ENCODE measurements at regions not wholly inside any gene's neighbourhood (a gene's known extent, or its start where the extent isn't known, plus 50 kb on each side); places are given as distances from the start of the nearest gene placed in this dataset.

GRCh38 chr10:105352281-105352680 lies 711.2 kb downstream of the SORCS3 start:
- BruUV-seq (replicated peaks): no TSS peak
- no peak for DNase-seq
- H3K4me1 ChIP-seq (ENCODE audit: control insufficient read depth, insufficient read depth, low read length): no peaks in the 10 kb centered on the region
- no peak overlapping the region for H3K14ac ChIP-seq (replicated peaks; ENCODE audit: low read depth, low read length)
- H4K91ac ChIP-seq (ENCODE audit: insufficient read depth, low read depth, low read length): no peak overlapping the region
- in situ Hi-C loops (cut with MboI; ENCODE audit: low sequenced_read_pairs) (no loop called here), intact Hi-C loops (cut with micrococcal nuclease) (no loop called here), dilution Hi-C loops (cut with HindIII; ENCODE audit: low sequenced_read_pairs, unreplicated experiment) (no loop called here)
- H3K27me3 ChIP-seq (ENCODE audit: control insufficient read depth, insufficient read depth, low read length): no peaks in the 10 kb centered on the region
- no peak overlapping the region for H3K18ac ChIP-seq (ENCODE audit: low read depth, low read length)
- H2AK9ac ChIP-seq (replicated peaks; ENCODE audit: low read depth, low read length, poor library complexity): no peak overlapping the region
- no peak overlapping the region for H2BK5ac ChIP-seq (ENCODE audit: low read depth, low read length, poor library complexity, severe bottlenecking)
- no peak overlapping the region for H3K9ac ChIP-seq (ENCODE audit: low read depth, low read length)
- no peak for TF ChIP-seq CEBPB (IDR thresholded peaks at IDR 0.05; ENCODE audit: low read depth, low read length)
- no peak for TF ChIP-seq BHLHE40 (IDR thresholded peaks at IDR 0.05; ENCODE audit: low read depth, low read length)
- TF ChIP-seq POLR2A (IDR thresholded peaks at IDR 0.05; ENCODE audit: low read depth, low read length): no peak
- TF ChIP-seq RFX5 (IDR thresholded peaks at IDR 0.05; ENCODE audit: low read depth, low read length): no peak
- no peak for TF ChIP-seq RCOR1 (IDR thresholded peaks at IDR 0.05; ENCODE audit: insufficient replicate concordance, low read length)
- no peak for TF ChIP-seq RAD21 (IDR thresholded peaks at IDR 0.05; ENCODE audit: low read length)
- TF ChIP-seq CTCF (conservative IDR thresholded peaks at IDR 0.05; ENCODE audit: low read depth, low read length): no peak
- TF ChIP-seq ELK1 (IDR thresholded peaks at IDR 0.05; ENCODE audit: borderline replicate concordance, low read depth, low read length): no peak
- TF ChIP-seq SMC3 (IDR thresholded peaks at IDR 0.05; ENCODE audit: low read depth, low read length): no peak
- no peak for TF ChIP-seq CHD1 (IDR thresholded peaks at IDR 0.05; ENCODE audit: low read depth, low read length)
- no peak for TF ChIP-seq MAZ (IDR thresholded peaks at IDR 0.05; ENCODE audit: borderline replicate concordance, low read depth, low read length)
- TF ChIP-seq MAFK (IDR thresholded peaks at IDR 0.05; ENCODE audit: low read depth, low read length): no peak
- no peak overlapping the region for H3K4ac ChIP-seq (ENCODE audit: low read depth, low read length)
- no peak overlapping the region for H2BK20ac ChIP-seq (ENCODE audit: low read depth, low read length)
- H4K5ac ChIP-seq (ENCODE audit: low read depth, low read length): no peak overlapping the region
- H3K4me3 ChIP-seq (ENCODE audit: insufficient read depth, low read depth, low read length): no peak overlapping the region
- H2BK15ac ChIP-seq (ENCODE audit: low read depth, low read length): no peak overlapping the region
- H4K8ac ChIP-seq (ENCODE audit: low read depth in 2 of 2, low read length in 2 of 2): no peak overlapping the region
- no peak overlapping the region for H2AFZ ChIP-seq (replicated peaks; ENCODE audit: low read length, poor library complexity)
- no peak overlapping the region for H3K23ac ChIP-seq (ENCODE audit: low read depth, low read length)
- POLR2A ChIA-PET (ENCODE audit: unreplicated experiment): no interaction called here
- no peak overlapping the region for H3K27ac ChIP-seq (ENCODE audit: insufficient read depth, low read length)
- no peak overlapping the region for H2AK5ac ChIP-seq (ENCODE audit: low read depth, low read length)
- no peak overlapping the region for H2BK120ac ChIP-seq (ENCODE audit: low read depth, low read length)
- peaks cover 11% of the 10 kb centered on the region for H3K9me3 ChIP-seq (ENCODE audit: control insufficient read depth, insufficient read depth, low read length)
- H4K20me1 ChIP-seq (ENCODE audit: insufficient read depth, low read length): no peaks in the 10 kb centered on the region
- WGBS, 2 experiments (ENCODE audit: extremely low coverage in 2 of 2, insufficient read length in 1 of 2): no CpG with 5 or more reads among the region's 2 CpGs
- no peaks in the 10 kb centered on the region for H3K36me3 ChIP-seq (ENCODE audit: control insufficient read depth, insufficient read depth, low read length)
- no peaks in the 10 kb centered on the region for H3K9me1 ChIP-seq (ENCODE audit: insufficient read depth, low read length)
- CTCF ChIA-PET: no interaction called here
- ATAC-seq (ENCODE audit: low read depth): no peak
- no peak overlapping the region for H3K4me2 ChIP-seq (ENCODE audit: low read depth, low read length)
- no peaks in the 10 kb centered on the region for H3K79me1 ChIP-seq (ENCODE audit: low read depth in 1 of 2, low read length in 2 of 2)
- no peak overlapping the region for H3K56ac ChIP-seq (ENCODE audit: extremely low read depth, insufficient read depth, low read length)
